ENCODE measurements at regions not wholly inside any gene's neighbourhood (a gene's known extent, or its start where the extent isn't known, plus 50 kb on each side); places are given as distances from the start of the nearest gene placed in this dataset.

GRCh38 chr5:123876276-123876790 lies 364.4 kb downstream of the CSNK1G3 start:
- TF ChIP-seq HNRNPL (IDR thresholded peaks at IDR 0.05; ENCODE audit: low read depth, low read length) (no peak), TBX3 (IDR thresholded peaks at IDR 0.05; ENCODE audit: borderline replicate concordance) (no peak), CTCF (CRISPR knock-in tag; IDR thresholded peaks at IDR 0.05) (no peak), NR1H2 (CRISPR knock-in tag; IDR thresholded peaks at IDR 0.05; ENCODE audit: borderline replicate concordance, low read depth) (no peak)
